ENCODE measurements at regions not wholly inside any gene's neighbourhood (a gene's known extent, or its start where the extent isn't known, plus 50 kb on each side); places are given as distances from the start of the nearest gene placed in this dataset.
A peak's percentile ranks its signal among the peaks of the same experiment; 100 is the strongest.
"Not testable (repeated sequence)": the region's sequence is repeated elsewhere in the genome, so short reads cannot be mapped to it uniquely, and the experiment has no call there.

- DNase-seq, result no peak
Measured at GRCh38 chr5:163185315-163185714, 252.1 kb upstream of the CCNG1 start.

GRCh38 chr5:163189023-163189553 is 248.3 kb upstream of the CCNG1 start:
- DNase-seq, result no peak

GRCh38 chr5:163190283-163190682 is 247.1 kb upstream of the CCNG1 start:
- DNase-seq, result no peak

GRCh38 chr5:163190784-163191183 is 246.6 kb upstream of the CCNG1 start:
- DNase-seq, result no peak

DNA sequence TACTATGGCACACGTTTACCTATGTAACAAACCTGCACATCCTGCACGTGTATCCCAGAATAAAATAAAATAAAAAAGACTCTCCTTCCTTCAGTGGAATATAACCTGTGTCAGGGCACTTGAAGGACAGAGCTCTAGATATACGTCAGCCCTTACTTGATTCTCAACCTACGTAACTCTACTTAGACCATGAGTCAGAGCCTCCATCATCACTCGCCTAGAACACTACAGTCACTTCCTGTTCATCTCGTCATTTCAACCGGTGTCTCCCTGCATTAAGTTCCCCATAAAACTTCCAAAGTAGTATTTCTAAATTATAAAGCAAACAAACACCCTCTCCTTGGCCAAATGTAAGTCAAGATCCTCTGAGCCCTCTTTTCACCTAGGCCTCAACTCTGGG is 243.5 kb upstream of the CCNG1 start:
- DNase-seq, result no peak

GRCh38 chr5:163205645-163206044 is 231.8 kb upstream of the CCNG1 start:
- no peak for DNase-seq

DNA sequence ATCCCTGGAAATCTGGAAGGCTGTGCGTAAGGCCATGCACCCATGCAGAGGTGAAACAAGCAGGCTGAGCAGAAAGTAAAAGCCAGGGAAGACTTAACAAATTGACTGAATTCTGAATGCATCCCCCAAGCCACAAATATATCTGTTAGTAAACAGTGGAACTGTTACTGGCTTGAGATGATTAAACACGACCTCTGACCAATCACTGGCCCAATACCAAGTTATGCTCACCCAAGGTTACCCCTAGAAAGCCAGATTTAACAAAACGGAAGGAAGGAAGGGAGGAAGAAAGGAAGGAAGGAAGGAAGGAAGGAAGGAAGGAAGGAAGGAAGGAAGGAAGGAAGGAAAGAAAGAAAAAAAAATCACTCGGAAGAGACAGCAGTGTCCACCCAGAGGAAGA is 215.8 kb upstream of the CCNG1 start:
- DNase-seq, result no peak

DNA sequence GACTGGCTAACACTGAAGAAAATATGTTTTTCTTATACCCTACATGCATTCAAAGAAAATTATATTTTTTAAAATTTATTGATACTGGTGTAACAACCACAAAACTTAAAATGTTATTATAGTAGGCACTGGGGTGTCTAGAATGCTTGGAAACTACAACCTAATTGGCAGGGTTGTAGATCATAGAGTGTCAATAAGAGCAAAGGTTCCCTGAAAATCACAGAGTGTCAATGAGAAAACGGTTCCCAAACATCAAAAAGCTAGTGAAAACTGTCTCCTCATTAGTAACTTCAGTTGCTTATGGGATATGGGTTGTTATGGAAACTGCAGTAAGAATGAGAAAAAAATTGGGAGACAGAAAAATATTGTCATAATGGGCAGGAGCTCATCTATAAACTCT is 214.4 kb upstream of the CCNG1 start:
- no peak for DNase-seq

DNA sequence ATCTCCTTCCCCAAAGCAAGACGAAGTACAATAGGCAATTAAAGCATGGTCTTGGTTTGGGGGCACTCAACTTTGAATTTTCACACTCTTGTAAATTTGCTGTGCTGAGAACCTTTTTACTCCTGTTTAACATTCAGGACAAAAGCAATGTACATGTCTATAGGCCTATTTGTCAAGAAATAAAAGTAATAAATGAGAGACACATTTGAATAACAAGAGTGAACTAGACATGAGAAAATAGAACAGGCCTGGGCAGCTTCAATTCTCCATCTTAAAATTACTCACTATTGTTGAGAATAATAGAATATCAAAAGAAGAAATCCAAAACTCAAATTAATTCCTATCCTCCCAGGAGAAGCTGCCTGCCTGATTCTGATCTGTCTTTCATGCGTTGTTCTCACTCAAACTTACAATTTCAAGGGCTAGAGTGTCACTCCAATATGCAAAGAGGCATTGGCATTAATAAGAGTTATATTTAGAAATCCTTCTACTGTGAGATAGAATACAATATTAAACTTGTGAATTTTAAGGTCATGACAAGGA is 192.9 kb upstream of the CCNG1 start:
- no peak for DNase-seq

- DNase-seq, result no peak
Measured at GRCh38 chr5:163245584-163245983, 191.8 kb upstream of the CCNG1 start.

- no peak for DNase-seq
Measured at GRCh38 chr5:163248333-163248732, 189.1 kb upstream of the CCNG1 start.

DNA sequence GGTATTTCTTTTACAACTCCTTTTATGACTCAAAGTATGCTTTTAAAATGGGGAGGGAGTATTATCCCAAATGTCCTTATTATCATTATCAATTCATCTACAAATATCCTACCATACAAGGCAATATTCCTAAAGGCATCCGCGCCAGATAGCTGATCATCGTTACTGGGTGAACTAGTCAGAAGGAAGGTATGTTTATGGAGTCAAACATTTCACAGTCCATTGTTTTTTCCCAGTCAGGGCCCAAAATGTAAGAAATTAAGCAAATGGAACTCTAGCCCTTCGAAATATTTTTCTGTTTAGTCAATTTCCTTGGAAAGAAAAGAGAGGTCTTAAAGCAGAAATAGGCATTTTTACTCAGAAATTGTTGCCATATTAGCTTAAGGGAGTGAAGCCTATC is 188.5 kb upstream of the CCNG1 start:
- DNase-seq, result no peak

DNA sequence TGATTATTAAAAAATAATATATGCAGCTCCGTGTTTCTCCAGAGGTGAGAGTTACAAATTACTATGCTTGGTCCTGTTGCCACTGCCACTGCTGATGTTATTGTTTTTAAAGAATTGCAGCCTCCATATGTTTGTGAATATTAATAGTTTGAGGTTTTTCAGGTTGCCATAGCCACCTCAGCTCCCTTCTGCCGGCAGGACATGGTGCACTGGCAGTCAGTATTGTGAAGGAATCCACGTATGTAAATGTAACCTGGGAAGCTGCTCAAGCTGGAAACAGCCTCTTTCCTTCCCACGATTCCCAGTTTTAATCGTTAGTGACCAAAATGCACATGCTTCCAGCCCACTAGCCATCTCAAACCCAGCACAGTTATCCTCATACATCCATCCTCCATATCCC is 184.4 kb upstream of the CCNG1 start:
- no peak for DNase-seq

DNA sequence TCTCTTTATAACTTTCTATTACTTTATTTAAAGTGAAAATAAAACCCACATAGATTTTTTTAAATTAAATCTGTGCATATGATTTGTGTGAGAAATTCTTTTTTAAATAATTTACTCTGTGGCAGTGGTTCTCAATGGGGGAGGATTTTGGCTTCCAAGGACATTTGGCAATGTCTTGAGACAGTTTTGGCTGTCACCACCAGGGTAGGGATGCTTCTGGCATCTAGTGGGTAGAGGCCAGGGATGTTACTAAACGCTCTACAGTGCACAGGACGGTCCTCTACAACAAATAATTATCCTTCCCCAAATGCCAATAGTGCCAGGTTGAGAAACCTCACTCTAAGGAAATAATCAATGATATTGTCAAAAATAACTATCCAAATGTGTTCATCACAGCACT is 177.9 kb upstream of the CCNG1 start:
- DNase-seq, result no peak

DNA sequence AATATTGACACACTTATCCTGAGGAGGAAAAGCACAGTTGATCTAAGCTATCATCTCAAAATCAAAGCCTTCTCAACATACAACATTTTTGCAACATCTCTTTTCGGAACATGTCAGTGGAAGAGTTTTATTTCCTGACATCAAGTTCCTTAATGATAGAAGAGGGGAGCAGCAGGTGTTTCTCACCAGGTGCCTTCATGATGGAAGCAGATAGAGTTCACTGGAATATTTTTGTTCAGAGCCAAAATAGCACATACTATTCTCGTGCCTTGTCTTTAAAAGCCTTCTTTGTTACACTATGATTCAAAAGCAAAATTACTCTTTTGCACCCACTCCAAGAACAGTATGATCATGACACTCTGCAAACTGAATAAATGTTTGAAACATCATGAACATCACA is 176.9 kb upstream of the CCNG1 start:
- no peak for DNase-seq

GRCh38 chr5:163260961-163261360 is 176.4 kb upstream of the CCNG1 start:
- DNase-seq, result no peak

DNA sequence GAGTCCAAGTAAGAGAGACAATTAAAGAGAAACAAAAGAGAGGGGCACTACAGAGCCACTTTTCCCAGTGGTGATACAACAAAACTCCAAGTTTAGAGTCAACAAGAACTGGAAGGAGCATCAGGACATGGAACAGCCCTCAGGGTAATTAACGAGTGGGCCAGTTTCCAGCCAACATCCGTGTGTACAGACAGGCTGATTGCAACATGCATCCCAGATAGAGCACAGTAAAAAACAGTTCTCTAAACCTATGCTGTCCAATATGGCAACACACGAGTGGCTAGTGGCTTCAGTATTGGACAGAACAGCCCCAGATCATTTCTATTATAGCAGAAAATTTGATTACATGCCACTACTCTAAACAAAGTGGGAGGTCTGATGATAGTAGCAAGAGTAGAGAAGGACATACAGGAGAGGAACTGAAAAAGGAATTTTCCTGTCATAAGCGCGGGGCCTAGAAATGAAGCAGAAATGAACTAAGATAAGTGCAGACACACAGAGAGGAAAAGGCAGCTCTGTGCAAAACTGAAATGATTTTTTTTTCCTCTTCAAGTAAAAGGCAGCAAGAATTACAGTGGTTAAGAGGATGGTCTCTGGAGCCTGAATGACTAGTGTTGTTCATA is 175.6 kb upstream of the CCNG1 start:
- DNase-seq, result no peak

GRCh38 chr5:163266249-163266648 is 171.1 kb upstream of the CCNG1 start:
- DNase-seq, result not testable (repeated sequence)

- DNase-seq, result peak; percentile 24 to 55
Measured at GRCh38 chr5:163269624-163270023, 167.8 kb upstream of the CCNG1 start.

GRCh38 chr5:163276466-163276865 is 160.9 kb upstream of the CCNG1 start:
- no peak for DNase-seq

- DNase-seq, result not testable (repeated sequence)
Measured at GRCh38 chr5:163280897-163281296, 156.5 kb upstream of the CCNG1 start.

DNA sequence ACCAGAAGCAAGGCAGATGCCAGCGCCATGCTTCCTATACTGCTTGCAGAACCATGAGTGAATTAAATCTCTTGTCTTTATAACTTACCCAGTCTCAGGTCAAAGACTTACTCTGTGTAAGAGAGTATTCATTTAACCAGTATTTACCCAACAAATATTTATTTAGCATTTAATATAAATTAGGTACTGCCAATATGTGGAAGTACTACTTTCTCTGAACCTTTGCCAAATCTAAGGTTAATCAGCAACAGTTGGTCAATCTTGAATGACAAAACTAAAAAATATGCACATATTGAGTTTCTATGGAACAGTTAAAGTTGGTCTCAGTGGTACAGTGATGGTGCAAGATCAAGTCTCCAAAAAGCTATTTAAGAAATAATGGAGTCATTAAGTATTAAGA is 155.9 kb upstream of the CCNG1 start:
- DNase-seq, result no peak

DNA sequence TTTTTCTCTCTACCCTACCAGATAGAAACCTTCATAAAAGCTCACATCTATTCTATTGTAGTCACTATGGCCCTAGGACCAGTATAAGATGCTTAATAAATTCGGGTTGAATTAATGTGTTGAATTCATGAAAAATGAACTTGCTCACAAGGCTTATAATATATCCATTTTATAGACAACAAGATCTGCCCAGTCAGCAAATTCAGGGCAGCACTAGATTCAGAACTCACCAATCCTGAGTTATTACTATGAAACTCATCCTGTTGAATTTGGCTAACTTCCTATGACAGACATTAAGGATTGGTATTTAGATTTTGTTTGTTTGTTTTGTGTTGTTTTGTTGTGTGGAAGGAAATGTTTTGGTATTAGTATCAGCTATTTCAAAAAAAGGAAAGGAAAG is 143.6 kb upstream of the CCNG1 start:
- no peak for DNase-seq

DNA sequence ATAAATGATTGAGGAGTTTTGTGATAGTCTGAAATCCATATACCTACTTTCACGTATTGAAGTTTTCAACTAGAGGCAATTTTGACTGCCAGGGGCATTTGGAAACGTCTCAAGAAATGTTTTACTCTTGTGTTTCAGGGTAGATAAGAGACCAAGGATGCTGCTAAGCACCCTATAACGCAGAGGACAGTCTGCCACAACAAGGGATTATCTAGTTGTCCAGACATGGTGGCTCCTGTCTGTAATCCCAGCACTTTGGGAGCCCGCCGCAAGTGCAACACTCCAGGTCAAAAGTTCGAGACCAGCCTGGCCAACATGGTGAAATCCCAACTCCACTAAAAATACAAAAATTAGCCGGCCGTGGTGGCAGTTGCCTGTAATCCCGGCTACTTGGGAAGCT is 133.7 kb upstream of the CCNG1 start:
- DNase-seq, result no peak

GRCh38 chr5:163305655-163306054 is 131.7 kb upstream of the CCNG1 start:
- DNase-seq, result no peak
